PC-3 (cell line): ENCODE measurements at regions not wholly inside any gene's neighbourhood (a gene's known extent, or its start where the extent isn't known, plus 50 kb on each side); places are given as distances from the start of the nearest gene placed in this dataset.

Source experiments
- ATAC-seq: fragments of 200-7000 bp; cut with Tn5 transposase; 2 replicates; pipeline ENCODE4 v1.9.1; 2020; ENCODE audit warnings: mild to moderate bottlenecking, moderate library complexity
- BruUV-seq: library from RNA; stranded (reverse); fragments of 400-500 nt; replicated peaks from 2 replicates; lab custom pipeline; 2021; lab: Mats Ljungman, UMichigan
- CTCF ChIA-PET: fragments of 300-600 bp; sonication (Branson Sonifier 250); formaldehyde crosslinking; loops from one replicate; lab custom pipeline; 2022; ENCODE audit warnings: antibody characterized with exemption; lab: Charles Lee
- POLR2A ChIA-PET: fragments of 300-600 bp; sonication (Branson Sonifier 250); formaldehyde crosslinking; loops from one replicate; lab custom pipeline; 2022; ENCODE audit warnings: antibody characterized with exemption; ENCODE audit not compliant: unreplicated experiment; lab: Charles Lee
- DNase-seq: peaks from one replicate; pipeline ENCODE4 v3.0.0-alpha.2; 2015
- H2AFZ ChIP-seq: fragments of 300-600 bp; sonication (generic); 2 replicates; pipeline ENCODE4 v1.6.0; 2016; ENCODE audit warnings: antibody characterized with exemption, low read length
- H3F3A ChIP-seq: fragments of 300-600 bp; sonication (generic); one replicate; pipeline ENCODE4 v1.6.0; 2017; ENCODE audit warnings: antibody characterized with exemption, low read length, control low read depth, mild to moderate bottlenecking; ENCODE audit not compliant: unreplicated experiment
- H3K27ac ChIP-seq: fragments of 300-600 bp; sonication (generic); 2 replicates; pipeline ENCODE4 v1.5.1; 2016; ENCODE audit warnings: mild to moderate bottlenecking, low read length
- H3K27me3 ChIP-seq: fragments of 300-600 bp; sonication (generic); 2 replicates; pipeline ENCODE4 v1.6.1; 2016; ENCODE audit warnings: low read length, mixed read lengths
- H3K36me3 ChIP-seq: fragments of 300-600 bp; sonication (generic); 2 replicates; pipeline ENCODE4 v1.6.1; 2016; ENCODE audit warnings: low read depth, mixed run types, low read length, mixed read lengths
- H3K4me1 ChIP-seq: fragments of 300-600 bp; sonication (generic); 2 replicates; pipeline ENCODE4 v1.5.1; 2016; ENCODE audit warnings: low read length; ENCODE audit not compliant: insufficient read depth
- H3K4me2 ChIP-seq: fragments of 300-600 bp; sonication (generic); 2 replicates; pipeline ENCODE4 v1.6.0; 2016; ENCODE audit warnings: low read length
- H3K4me3 ChIP-seq: fragments of 300-600 bp; sonication (generic); 2 replicates; pipeline ENCODE4 v1.5.1; 2016; ENCODE audit warnings: mild to moderate bottlenecking, low read length, mixed read lengths
- H3K79me2 ChIP-seq: fragments of 300-600 bp; sonication (generic); 2 replicates; pipeline ENCODE4 v1.6.1; 2017; ENCODE audit warnings: low read length, mixed read lengths
- H3K9ac ChIP-seq: fragments of 300-600 bp; sonication (generic); 2 replicates; pipeline ENCODE4 v1.6.0; 2016; ENCODE audit warnings: mild to moderate bottlenecking, low read length
- H3K9me2 ChIP-seq: fragments of 300-600 bp; sonication (generic); replicated peaks from 2 replicates; pipeline ENCODE4 v1.6.1; 2016; ENCODE audit warnings: mixed run types, low read length, mixed read lengths
- H3K9me3 ChIP-seq: fragments of 300-600 bp; sonication (generic); 2 replicates; pipeline ENCODE4 v1.6.1; 2016; ENCODE audit warnings: low read length, mixed read lengths
- H4K20me1 ChIP-seq: fragments of 300-600 bp; sonication (generic); 2 replicates; pipeline ENCODE4 v1.6.1; 2016; ENCODE audit warnings: low read length, mixed read lengths
- EZH2 ChIP-seq: fragments of 300-600 bp; sonication (generic); IDR thresholded peaks from one replicate; pipeline ENCODE4 v1.6.1; 2017; ENCODE audit warnings: antibody characterized with exemption, mild to moderate bottlenecking, low read length; ENCODE audit not compliant: unreplicated experiment
- EZH2phosphoT487 ChIP-seq: fragments of 300-600 bp; sonication (generic); IDR thresholded peaks from 2 replicates; pipeline ENCODE4 v1.6.1; 2018; ENCODE audit warnings: mild to moderate bottlenecking, antibody characterized with exemption, low read length, borderline replicate concordance
- intact Hi-C: fragments of 100-400 bp; cut with micrococcal nuclease; formaldehyde crosslinking; loops from 2 replicates; pipeline ENCODE4 v1.9.0; 2023
- TF ChIP-seq, protein P1 (sequence below): fragments of 300-600 bp; sonication (generic); conservative IDR thresholded peaks from 2 replicates; pipeline ENCODE4 v1.5.1; 2017; ENCODE audit warnings: antibody characterized with exemption, low read depth, mild to moderate bottlenecking, low read length

DNA sequence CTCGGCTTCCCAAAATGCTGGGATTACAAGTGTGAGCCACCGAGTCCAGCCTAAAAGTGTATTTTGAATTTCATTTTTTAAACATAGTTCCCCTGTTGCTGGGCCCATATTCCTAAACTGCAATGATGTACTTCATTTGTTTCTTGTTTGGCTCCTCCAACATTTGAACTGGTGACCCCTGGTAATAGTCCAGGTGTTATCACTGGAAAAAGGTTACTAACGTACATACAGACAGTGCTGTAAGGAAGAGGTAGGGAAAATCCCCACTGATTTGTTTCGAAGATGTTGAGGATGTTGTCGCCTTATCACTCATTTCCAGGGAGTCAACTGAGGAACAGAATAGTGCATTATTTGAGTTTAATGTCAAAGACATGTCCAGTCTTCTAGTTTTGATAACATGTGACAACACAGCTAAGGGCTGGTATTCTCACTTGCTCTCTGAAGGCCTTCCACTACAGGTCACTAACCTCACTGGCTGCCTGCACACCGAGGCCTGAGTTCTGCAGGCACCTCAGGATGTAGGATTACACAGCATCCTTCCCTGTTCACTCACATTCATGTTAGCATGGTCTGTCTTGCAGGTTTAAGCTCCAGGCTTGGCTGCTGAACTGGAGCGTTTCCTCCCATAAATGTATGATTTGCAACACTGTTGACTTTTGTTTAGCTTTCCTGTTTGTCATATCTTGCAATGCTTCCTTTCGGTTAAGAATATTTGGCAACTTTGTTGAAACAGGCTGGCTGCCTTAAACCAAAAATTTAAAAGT lies 362.8 kb downstream of the INHBA start:
- no TSS peak for BruUV-seq
- Histone ChIP-seq H3F3A (no peaks in the 10 kb centered on the region), H3K27me3 (no peaks in the 10 kb centered on the region), H3K4me1 (peaks cover 21% of the 10 kb centered on the region), H3K4me2 (peak overlapping the region; percentile 28), H3K9ac (peak overlapping the region; percentile 7), H4K20me1 (no peaks in the 10 kb centered on the region), H3K36me3 (no peaks in the 10 kb centered on the region), H2AFZ (peak overlapping the region; percentile 22; the same call in 1 of the 2 replicates), H3K9me3 (no peaks in the 10 kb centered on the region), H3K79me2 (no peaks in the 10 kb centered on the region), H3K4me3 (no peak overlapping the region), H3K9me2 (no peaks in the 10 kb centered on the region), H3K27ac (peak overlapping the region; percentile 73)
- ATAC-seq (peak; percentile 99), DNase-seq (peak; percentile 83)
- CTCF ChIA-PET, result no interaction called here
- no peak for TF ChIP-seq EZH2
- no peak for TF ChIP-seq EZH2phosphoT487
- TF ChIP-seq, protein P1, sequence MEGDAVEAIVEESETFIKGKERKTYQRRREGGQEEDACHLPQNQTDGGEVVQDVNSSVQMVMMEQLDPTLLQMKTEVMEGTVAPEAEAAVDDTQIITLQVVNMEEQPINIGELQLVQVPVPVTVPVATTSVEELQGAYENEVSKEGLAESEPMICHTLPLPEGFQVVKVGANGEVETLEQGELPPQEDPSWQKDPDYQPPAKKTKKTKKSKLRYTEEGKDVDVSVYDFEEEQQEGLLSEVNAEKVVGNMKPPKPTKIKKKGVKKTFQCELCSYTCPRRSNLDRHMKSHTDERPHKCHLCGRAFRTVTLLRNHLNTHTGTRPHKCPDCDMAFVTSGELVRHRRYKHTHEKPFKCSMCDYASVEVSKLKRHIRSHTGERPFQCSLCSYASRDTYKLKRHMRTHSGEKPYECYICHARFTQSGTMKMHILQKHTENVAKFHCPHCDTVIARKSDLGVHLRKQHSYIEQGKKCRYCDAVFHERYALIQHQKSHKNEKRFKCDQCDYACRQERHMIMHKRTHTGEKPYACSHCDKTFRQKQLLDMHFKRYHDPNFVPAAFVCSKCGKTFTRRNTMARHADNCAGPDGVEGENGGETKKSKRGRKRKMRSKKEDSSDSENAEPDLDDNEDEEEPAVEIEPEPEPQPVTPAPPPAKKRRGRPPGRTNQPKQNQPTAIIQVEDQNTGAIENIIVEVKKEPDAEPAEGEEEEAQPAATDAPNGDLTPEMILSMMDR, result no peak
- intact Hi-C loops, result loop anchor here (1.0 to 2.0 kb wide), 2 partner anchors 85 to 295 kb away; no protein-coding TSS in a partner anchor
- POLR2A ChIA-PET, result interaction anchor here (1.0 kb wide), 1 partner anchor 365 kb away, joined by 7 read pairs; no protein-coding TSS in a partner anchor

DNA sequence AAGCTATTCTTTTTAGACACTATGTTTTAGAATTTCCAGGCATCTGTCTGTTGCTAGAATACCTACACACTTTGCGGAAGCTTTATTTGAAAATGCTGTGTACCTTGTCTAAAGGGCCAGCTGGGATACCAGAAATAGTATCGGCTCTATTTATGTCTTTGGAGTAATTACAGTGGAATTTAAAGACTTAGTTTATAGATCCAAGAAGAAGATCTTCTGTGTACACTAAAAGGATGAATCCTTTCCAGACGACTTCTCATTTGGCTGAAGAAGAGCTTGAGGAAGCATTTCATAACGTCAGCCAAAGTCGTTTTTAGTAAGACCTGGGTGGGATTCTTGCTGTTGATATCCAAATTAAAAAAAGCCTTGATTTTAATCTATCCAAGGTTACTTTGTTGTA lies 365.9 kb downstream of the INHBA start:
- TF ChIP-seq, protein P1, result no peak
- TF ChIP-seq EZH2, result no peak
- TF ChIP-seq EZH2phosphoT487, result no peak
- ATAC-seq, result no peak

More for the DNA sequence above, 365.9 kb downstream of the INHBA start:
- Histone ChIP-seq H3K9ac (no peak overlapping the region), H2AFZ (peak overlapping the region; percentile 18; the same call in 1 of the 2 replicates), H3K9me3 (no peaks in the 10 kb centered on the region), H3K79me2 (no peaks in the 10 kb centered on the region), H3K4me3 (no peak overlapping the region), H3K9me2 (no peaks in the 10 kb centered on the region), H3K4me1 (peaks cover 26% of the 10 kb centered on the region), H3F3A (no peaks in the 10 kb centered on the region), H3K36me3 (no peaks in the 10 kb centered on the region), H3K27me3 (no peaks in the 10 kb centered on the region), H3K27ac (no peak overlapping the region), H4K20me1 (no peaks in the 10 kb centered on the region), H3K4me2 (no peak overlapping the region)
- DNase-seq, result no peak
- POLR2A ChIA-PET, result no interaction called here
- no TSS peak for BruUV-seq
- CTCF ChIA-PET, result interaction anchor here (0.6 kb wide), 1 partner anchor 198 kb away, joined by 3 read pairs; no protein-coding TSS in a partner anchor
- intact Hi-C loops, result no loop called here
